ENCODE measurements at regions not wholly inside any gene's neighbourhood (a gene's known extent, or its start where the extent isn't known, plus 50 kb on each side); places are given as distances from the start of the nearest gene placed in this dataset.

GRCh38 chr5:13246053-13246452, 698.4 kb downstream of the DNAH5 start:
- TF ChIP-seq CTCF (IDR thresholded peaks at IDR 0.05) (no peak), EP300 (IDR thresholded peaks at IDR 0.05) (no peak), POLR2AphosphoS5 (IDR thresholded peaks at IDR 0.05) (no peak), POLR2A (IDR thresholded peaks at IDR 0.05) (no peak)

Data from sigmoid colon (tissue), 4 donors.